Endothelial cell of umbilical vein (primary cell): ENCODE measurements at regions not wholly inside any gene's neighbourhood (a gene's known extent, or its start where the extent isn't known, plus 50 kb on each side); places are given as distances from the start of the nearest gene placed in this dataset.
"Not testable (repeated sequence)": the region's sequence is repeated elsewhere in the genome, so short reads cannot be mapped to it uniquely, and the experiment has no call there.

Source experiments
- BruUV-seq: library from RNA; stranded (reverse); fragments of 400-500 nt; replicated peaks from 2 replicates; lab custom pipeline; 2021; lab: Mats Ljungman, UMichigan
- CTCF ChIA-PET: fragments of 300-600, 350-600 bp; sonication (Branson Sonifier 250); formaldehyde crosslinking; loops from one replicate; lab custom pipeline; 2021; ENCODE audit warnings: antibody characterized with exemption, inconsistent platforms; lab: Charles Lee
- POLR2A ChIA-PET: fragments of 300-600, 350-600 bp; sonication (Branson Sonifier 250); formaldehyde crosslinking; loops from one replicate; lab custom pipeline; 2021; ENCODE audit warnings: antibody characterized with exemption, inconsistent platforms; lab: Charles Lee
- DNase-seq: peaks from one replicate; pipeline ENCODE4 v3.0.0-alpha.2; 2011; ENCODE audit warnings: low read depth, low spot score
- FAIRE-seq: peaks from 2 replicates; lab custom pipeline; 2011; peaks lifted over from hg19 to GRCh38; lab: Jason Lieb, UNC
- H2AFZ ChIP-seq: 2 replicates; pipeline ENCODE4 v1.6.0; 2012; ENCODE audit warnings: low read depth, low read length, control low read depth, inconsistent platforms
- H3K27ac ChIP-seq: 2 replicates; pipeline ENCODE4 v1.5.1; 2011; ENCODE audit warnings: low read depth, mild to moderate bottlenecking, control low read depth, low read length, moderate library complexity; ENCODE audit not compliant: insufficient read depth
- H3K27me3 ChIP-seq, 2 experiments: 2 replicates each; pipeline versions ENCODE4 v1.6.0 to v1.6.1; 2011; ENCODE audit warnings: low read length in 2 of 2, mixed read lengths in 1 of 2; ENCODE audit not compliant: control insufficient read depth in 2 of 2, insufficient read depth in 2 of 2
- H3K36me3 ChIP-seq, 2 experiments: 2 replicates in 1 of 2; 3 replicates in 1 of 2; pipeline ENCODE4 v1.5.1; 2011; ENCODE audit warnings: low read length in 2 of 2, mild to moderate bottlenecking in 1 of 2, moderate library complexity in 1 of 2; ENCODE audit not compliant: control insufficient read depth in 2 of 2, insufficient read depth in 2 of 2; ENCODE audit errors: extremely low read depth in 1 of 2
- H3K4me1 ChIP-seq: 3 replicates; pipeline ENCODE4 v1.5.1; 2011; ENCODE audit warnings: mild to moderate bottlenecking, low read length; ENCODE audit not compliant: control insufficient read depth, insufficient read depth; ENCODE audit errors: extremely low read depth
- H3K4me2 ChIP-seq: 2 replicates; pipeline ENCODE4 v1.6.1; 2011; ENCODE audit warnings: low read length, control low read depth, mixed read lengths; ENCODE audit not compliant: insufficient read depth
- H3K4me3 ChIP-seq, 3 experiments: fragments of 200-600 bp in 1 of 3; sonication (generic), shearing (Covaris generic) in 1 of 3; replicated peaks in 1 of 3; 2 replicates each; pipeline ENCODE4 v1.5.1; 2011 to 2016; ENCODE audit warnings: control low read depth in 3 of 3, low read length in 3 of 3, mild to moderate bottlenecking in 2 of 3, inconsistent platforms in 1 of 3, low read depth in 1 of 3, moderate library complexity in 1 of 3; ENCODE audit not compliant: insufficient read depth in 1 of 3
- H3K79me2 ChIP-seq: 2 replicates; pipeline ENCODE4 v1.6.0; 2012; ENCODE audit warnings: low read length, inconsistent platforms; ENCODE audit not compliant: control insufficient read depth, insufficient read depth
- H3K9ac ChIP-seq: replicated peaks from 2 replicates; pipeline ENCODE3; 2011; ENCODE audit warnings: low read length, control low read depth; ENCODE audit not compliant: insufficient read depth; ENCODE audit errors: extremely low read depth
- H3K9me1 ChIP-seq: replicated peaks from 3 replicates; pipeline ENCODE4 v1.6.0; 2011; ENCODE audit warnings: mild to moderate bottlenecking, low read length; ENCODE audit not compliant: control insufficient read depth, insufficient read depth; ENCODE audit errors: extremely low read depth
- H3K9me3 ChIP-seq: replicated peaks from 2 replicates; pipeline ENCODE4 v1.5.1; 2012; ENCODE audit warnings: low read length, inconsistent platforms; ENCODE audit not compliant: control insufficient read depth, insufficient read depth
- H4K20me1 ChIP-seq: replicated peaks from 2 replicates; pipeline ENCODE3; 2011; ENCODE audit warnings: mild to moderate bottlenecking, low read length; ENCODE audit not compliant: control insufficient read depth, insufficient read depth; ENCODE audit errors: extremely low read depth
- dilution Hi-C: fragments of 300-500 bp; cut with MboI; formaldehyde crosslinking; loops from one replicate; pipeline ENCODE4 v1.15.0; 2019; ENCODE audit warnings: low sequenced_read_pairs; ENCODE audit not compliant: extremely low pct_ligation_motif_present
- intact Hi-C: fragments of 100-400 bp; cut with micrococcal nuclease; formaldehyde crosslinking; loops from one replicate; pipeline ENCODE4 v1.10.0; 2022

- H3K9me3 ChIP-seq, POLR2A ChIA-PET, H3K4me3 ChIP-seq, H3K27ac ChIP-seq, H4K20me1 ChIP-seq, H3K27me3 ChIP-seq, H3K4me1 ChIP-seq, H3K36me3 ChIP-seq, H3K4me2 ChIP-seq, intact Hi-C loops, DNase-seq, H2AFZ ChIP-seq, FAIRE-seq, BruUV-seq, H3K79me2 ChIP-seq, dilution Hi-C loops, H3K9ac ChIP-seq, H3K9me1 ChIP-seq, CTCF ChIA-PET: not testable (repeated sequence)
Observed at GRCh38 chr1:148233250-148233649, 81.2 kb upstream of the NBPF11 start.

GRCh38 chr1:148228846-148229245 lies 76.8 kb upstream of the NBPF11 start:
- H3K4me2 ChIP-seq, H3K27me3 ChIP-seq, H3K9me3 ChIP-seq, POLR2A ChIA-PET, H3K36me3 ChIP-seq, BruUV-seq, H3K9ac ChIP-seq, H3K27ac ChIP-seq, H2AFZ ChIP-seq, intact Hi-C loops, H3K79me2 ChIP-seq, H3K4me1 ChIP-seq, H3K9me1 ChIP-seq, H3K4me3 ChIP-seq, CTCF ChIA-PET, FAIRE-seq, dilution Hi-C loops, DNase-seq, H4K20me1 ChIP-seq: not testable (repeated sequence)

- H3K9me1 ChIP-seq, H4K20me1 ChIP-seq, H3K79me2 ChIP-seq, H3K9me3 ChIP-seq, H2AFZ ChIP-seq, dilution Hi-C loops, H3K4me1 ChIP-seq, intact Hi-C loops, POLR2A ChIA-PET, CTCF ChIA-PET, BruUV-seq, H3K27me3 ChIP-seq, H3K27ac ChIP-seq, H3K4me2 ChIP-seq, H3K36me3 ChIP-seq, H3K9ac ChIP-seq, H3K4me3 ChIP-seq, DNase-seq, FAIRE-seq: not testable (repeated sequence)
Observed at GRCh38 chr1:148222399-148223159, 70.5 kb upstream of the NBPF11 start.

DNA sequence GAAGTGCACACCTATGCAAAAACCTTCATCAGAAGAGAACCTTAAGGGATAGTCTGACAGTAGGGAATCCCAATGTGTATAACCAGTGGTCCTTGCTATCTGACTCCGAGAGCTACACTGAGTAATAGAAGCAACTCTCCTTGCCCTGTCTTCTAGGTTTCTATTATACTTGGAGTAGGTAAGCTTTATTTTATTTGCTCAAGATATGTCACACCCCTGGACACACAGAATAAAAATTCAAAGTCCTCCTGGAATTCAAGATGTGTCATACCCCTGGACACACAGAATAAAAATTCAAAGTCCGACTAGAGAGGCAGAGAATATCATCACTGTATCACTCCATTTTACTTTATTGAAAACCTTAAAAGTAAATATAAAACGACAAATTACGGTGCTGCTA lies 69.5 kb upstream of the NBPF11 start:
- H3K4me3 ChIP-seq, H3K36me3 ChIP-seq, H4K20me1 ChIP-seq, BruUV-seq, H2AFZ ChIP-seq, H3K79me2 ChIP-seq, H3K27ac ChIP-seq, H3K4me2 ChIP-seq, H3K9me3 ChIP-seq, DNase-seq, dilution Hi-C loops, H3K9me1 ChIP-seq, H3K27me3 ChIP-seq, H3K9ac ChIP-seq, CTCF ChIA-PET, FAIRE-seq, POLR2A ChIA-PET, intact Hi-C loops, H3K4me1 ChIP-seq: not testable (repeated sequence)
